Anterior cingulate cortex (tissue), 58 donors: ENCODE measurements at regions not wholly inside any gene's neighbourhood (a gene's known extent, or its start where the extent isn't known, plus 50 kb on each side); places are given as distances from the start of the nearest gene placed in this dataset.

Experiments
- DNase-seq, 58 donors: peaks; one replicate each; lab custom pipeline; 2025; lab: John Stamatoyannopoulos, UW

GRCh38 chr20:62576815-62577489 is 65.4 kb upstream of the SLCO4A1 start:
- no peak for DNase-seq

DNA sequence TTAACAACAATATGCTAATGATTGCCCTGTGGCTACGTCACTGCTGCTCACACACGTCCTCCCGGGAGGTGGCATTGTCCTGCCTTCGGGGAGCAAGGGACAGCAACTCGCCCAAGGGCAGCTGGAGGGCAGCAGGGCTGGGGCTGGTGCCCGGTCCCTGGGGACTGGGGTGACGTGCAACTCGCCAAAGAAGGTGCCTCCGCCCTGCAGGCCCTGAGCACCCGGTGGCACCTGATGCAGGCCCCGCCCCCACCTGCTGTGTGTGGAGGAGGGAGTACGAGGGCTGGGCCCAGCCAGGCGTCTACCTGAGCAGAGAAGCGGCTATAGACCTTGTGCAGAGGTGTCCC is 64.8 kb upstream of the SLCO4A1 start:
- DNase-seq = no peak

GRCh38 chr20:62578294-62578897 is 63.9 kb upstream of the SLCO4A1 start:
- DNase-seq = no peak

GRCh38 chr20:62580052-62580451 is 62.3 kb upstream of the SLCO4A1 start:
- no peak for DNase-seq

DNA sequence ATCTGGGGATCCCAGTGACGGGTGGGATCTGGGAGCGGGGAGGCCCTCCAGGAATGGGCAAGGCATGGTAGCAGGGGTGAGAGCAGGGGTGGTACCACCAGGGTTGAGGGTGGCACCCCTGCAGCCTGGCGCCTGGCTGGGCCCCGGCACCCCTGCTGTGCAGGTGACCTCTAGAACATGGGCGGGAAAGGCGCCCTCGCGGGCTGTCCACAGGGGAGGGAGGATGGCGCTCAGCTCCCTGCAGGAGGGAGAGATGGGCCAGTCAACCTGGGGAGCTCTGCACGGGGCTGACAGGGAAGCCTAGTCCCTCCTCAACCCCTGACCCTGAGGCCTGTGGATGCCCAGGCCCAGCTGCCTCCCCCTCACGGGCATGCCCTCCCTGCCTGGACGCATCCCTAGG is 61.6 kb upstream of the SLCO4A1 start:
- no peak for DNase-seq

- DNase-seq = no peak
These were observed 61.0 kb upstream of the SLCO4A1 start for GRCh38 chr20:62581308-62581707.

- no peak for DNase-seq
These were observed 60.5 kb upstream of the SLCO4A1 start for GRCh38 chr20:62581806-62582205.

- DNase-seq = peak in 38 of 58 donors; percentile 3 to 72 (median 30)
These were observed 58.8 kb upstream of the SLCO4A1 start for GRCh38 chr20:62583424-62583920.

DNA sequence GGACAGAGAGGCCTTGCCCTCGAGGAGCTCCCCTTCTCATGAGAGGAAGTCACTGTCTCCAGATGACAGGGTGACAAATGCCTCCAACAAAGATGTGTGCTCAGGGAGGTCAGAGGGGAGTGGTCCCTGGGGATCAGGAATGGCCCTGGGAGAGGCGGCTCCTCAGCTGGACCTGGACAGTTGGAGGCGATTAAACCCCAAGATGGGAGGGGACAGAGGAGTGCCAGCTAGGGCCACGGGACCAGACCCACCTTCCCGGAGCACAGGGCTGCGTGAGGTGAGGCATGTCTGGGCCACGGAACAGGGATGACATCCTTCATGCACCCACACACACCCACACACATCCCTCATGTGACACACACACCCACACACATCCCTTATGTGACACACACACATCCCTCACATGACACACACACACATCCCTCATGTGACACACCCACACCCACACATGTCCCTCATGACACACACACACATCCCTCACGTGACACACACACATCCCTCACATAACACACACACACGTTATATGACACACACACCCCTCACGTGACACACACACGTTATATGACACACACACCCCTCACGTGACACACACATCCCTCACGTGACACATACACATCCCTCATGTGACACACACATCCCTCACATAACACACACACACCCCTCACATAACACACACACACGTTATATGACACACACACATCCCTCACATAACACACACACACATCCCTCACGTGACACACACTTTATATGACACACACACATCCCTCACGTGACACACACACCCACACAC is 57.4 kb upstream of the SLCO4A1 start:
- DNase-seq = no peak

DNA sequence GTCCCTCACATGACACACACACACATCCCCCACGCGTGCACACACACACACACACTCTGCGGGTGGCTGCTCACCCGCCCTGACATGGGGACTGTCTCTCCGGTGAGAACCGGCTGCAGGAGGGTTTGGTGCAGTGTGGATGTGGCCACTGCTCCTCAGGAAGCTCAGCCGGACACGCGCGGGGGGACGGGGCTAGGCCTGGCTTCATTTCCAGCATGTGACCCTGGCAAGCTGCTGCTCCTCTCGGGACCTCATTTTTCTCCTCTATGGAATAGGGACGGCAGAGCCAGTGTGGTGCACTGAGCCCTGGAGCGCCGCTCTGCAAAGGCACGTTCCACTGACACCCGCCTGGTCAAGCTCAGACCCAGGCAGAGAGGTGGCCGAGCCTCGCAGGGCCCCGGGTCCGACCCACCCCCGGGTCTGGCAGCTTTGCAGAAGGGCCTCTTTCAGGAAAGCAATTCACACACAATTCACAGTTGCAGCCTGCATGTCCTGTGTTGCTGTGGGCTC is 56.8 kb upstream of the SLCO4A1 start:
- no peak for DNase-seq

DNA sequence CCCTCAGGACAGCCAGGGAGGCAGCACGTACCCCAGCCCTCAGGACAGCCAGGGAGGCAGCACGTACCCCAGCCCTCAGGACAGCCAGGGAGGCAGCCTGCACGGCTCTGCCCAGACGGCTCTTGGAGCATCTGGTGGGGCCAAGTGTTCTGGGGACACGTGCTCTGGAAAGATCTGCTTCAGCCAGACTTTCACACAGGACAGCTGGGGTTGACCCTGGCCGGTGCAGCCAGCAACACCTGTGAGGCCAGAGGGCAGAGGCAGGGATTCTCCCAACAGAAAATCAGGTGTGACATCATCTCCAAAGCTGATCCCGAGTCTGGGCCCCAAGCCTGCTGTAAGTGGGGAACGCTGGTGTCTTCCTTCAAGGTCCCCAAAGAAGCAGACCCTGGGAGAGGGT is 55.5 kb upstream of the SLCO4A1 start:
- no peak for DNase-seq

DNA sequence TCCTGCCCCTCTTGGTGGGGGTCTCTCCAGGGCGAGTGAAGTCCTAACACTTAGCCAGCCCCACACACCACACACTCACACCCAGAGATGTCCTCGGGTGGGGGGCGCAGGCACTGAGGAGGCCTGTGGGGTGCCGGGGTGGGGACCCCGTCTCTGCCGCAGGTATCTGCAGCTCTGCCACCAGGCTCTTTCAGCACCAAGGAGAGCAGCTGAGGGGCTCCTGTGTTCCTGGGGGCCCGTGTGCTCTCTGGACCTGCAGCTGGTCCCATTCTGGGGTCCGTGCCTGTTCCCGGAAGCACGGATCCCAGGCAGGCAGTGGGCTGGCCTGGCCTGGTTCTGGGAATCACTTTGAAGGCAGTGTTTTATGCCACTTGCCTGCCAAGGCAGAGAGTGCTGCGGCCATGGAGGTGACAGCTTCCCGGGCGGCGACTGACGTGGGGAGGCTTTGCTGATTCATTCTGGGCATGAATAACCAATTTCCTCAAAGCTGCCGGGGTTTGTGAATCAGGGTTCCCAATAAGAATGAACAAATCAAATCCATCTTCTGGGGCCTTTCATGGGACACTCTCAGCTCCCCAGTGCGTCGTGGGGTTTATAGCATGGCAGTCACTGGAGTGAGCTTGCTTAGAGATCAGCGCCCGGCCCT is 54.4 kb upstream of the SLCO4A1 start:
- DNase-seq = no peak

GRCh38 chr20:62588458-62589149 is 53.7 kb upstream of the SLCO4A1 start:
- DNase-seq = no peak

- no peak for DNase-seq
These were observed 53.2 kb upstream of the SLCO4A1 start for GRCh38 chr20:62589150-62589498.

DNA sequence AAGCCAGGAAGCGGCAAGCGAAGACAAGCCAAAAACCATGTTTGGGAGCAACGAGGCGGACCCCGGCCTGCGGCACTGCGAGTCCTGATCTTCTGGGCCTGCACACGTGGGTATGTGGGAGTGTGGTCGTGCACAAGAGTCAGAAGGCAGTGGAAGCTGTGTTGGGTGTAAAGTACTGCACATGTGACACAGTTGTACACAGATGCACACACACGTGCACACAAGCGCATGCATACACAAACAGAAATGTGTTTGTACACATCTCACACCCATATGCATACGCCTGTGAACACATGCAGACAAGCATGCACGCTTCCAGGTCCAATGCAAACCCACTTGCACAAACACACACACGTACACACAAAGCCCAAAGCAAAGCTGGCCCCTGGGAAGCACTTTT is 52.6 kb upstream of the SLCO4A1 start:
- DNase-seq = no peak

DNA sequence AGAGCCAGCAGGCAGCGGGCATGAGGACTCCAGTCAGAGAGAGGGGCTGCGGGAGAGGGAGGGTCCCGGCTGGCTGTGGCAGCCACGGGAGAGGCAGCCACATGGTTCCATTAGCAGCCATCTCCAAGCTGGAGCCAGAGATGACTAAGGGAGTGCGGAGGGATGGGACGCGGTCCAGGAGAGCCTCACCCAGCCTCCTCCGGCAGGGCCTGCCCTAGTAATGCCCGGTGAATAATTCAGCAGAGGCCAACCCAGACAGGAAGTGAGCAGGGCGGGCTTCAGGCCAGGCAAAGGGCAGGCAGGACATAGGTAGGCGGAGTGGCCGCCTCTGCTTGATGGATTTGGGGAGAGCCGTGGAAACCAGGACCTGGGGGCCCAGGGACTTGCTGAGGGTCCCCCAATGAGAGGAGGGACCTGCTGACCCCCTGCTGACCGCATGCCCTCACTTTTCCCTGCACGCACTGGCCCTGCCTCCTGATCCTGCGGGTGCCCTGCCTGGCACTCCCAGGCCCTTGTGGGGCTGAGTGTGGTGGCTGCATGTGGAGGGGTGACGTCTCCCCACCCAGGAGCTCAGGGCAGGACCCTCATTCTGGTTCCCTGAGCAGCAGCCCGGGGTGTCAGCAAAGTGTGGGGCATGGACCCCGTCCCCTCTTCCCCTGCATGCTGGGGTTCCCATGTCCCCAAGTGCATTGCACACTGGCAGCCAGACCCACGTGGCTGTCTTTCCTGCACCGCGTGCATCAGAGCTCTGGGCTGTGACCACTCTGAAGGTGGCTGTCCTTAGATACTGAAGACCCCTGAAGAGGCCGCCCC is 51.8 kb upstream of the SLCO4A1 start:
- peak in 2 of 58 donors; percentile 17 to 27 for DNase-seq

GRCh38 chr20:62591122-62591468 is 51.2 kb upstream of the SLCO4A1 start:
- DNase-seq = no peak

- DNase-seq = no peak
These were observed 50.7 kb upstream of the SLCO4A1 start for GRCh38 chr20:62591591-62591990.
